ENCODE measurements at regions not wholly inside any gene's neighbourhood (a gene's known extent, or its start where the extent isn't known, plus 50 kb on each side); places are given as distances from the start of the nearest gene placed in this dataset.
"Not testable (repeated sequence)": the region's sequence is repeated elsewhere in the genome, so short reads cannot be mapped to it uniquely, and the experiment has no call there.

DNA sequence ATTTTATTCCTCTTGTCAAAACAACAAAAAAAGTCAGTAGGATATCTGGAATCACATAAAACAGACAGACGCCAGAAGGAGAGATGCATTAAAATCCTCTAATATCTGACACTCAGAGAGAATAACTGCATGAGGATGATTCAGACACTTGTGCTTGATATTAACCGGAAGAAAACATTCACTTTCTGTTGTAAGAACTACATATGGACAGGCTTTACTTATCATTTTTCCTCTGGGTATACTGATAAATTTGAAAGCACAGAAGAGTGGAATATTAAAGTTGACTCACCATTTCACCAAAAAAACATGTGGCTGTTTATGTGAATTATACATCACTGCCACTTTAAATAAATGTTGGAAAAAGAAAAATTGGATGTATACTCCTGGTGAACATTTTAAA, 589.1 kb upstream of the CDH2 start:
- no peak for DNase-seq
- ATAC-seq = no peak
- intact Hi-C loops (cut with DNase I, micrococcal nuclease) = no loop called here

DNA sequence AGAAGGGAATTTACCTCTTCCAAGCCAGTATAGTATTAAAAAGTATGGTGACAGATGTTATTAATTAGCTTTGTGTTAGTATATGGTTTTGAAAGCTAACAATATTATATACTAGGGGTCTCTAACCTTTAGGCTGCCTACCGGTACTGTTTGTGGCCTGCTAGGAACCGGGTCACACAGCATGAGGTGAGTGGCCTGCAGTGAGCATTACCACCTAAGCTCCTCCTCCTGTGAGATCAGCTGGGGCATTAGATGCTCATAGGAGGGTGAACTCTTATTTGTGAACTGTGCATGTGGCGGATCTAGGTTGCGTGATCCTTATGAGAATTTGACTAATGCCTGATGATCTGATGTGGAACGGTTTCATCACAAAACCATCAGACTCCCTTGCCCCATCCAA, 583.4 kb upstream of the CDH2 start:
- intact Hi-C loops (cut with DNase I, micrococcal nuclease) = no loop called here
- ATAC-seq = no peak

DNA sequence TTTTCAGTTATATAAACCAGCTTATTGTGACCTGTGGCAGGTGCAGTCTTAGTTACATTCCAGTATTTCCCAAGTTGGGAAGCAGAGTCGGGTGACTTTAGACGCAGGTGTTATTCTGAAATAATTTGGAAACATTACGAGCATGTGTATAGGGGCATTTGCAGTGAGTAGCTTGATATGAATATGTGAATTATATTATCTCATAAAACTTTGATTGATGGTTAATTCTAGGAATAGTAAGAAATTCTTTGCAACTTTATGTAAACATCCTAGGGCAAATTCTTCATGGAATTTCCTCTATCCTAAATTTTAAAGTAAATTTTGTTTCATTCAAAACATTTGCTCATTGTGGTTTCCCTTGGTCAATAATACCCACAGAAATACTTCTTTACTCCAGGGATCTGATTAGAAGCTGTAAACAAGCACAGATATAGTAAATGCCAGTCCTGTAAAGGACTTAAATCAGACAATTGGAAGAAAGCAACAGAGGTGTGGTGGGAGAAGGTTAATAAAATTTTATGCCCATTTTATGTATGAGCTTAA, 580.6 kb upstream of the CDH2 start:
- DNase-seq = no peak

More for the DNA sequence above, 583.4 kb upstream of the CDH2 start:
- no peak for DNase-seq

DNA sequence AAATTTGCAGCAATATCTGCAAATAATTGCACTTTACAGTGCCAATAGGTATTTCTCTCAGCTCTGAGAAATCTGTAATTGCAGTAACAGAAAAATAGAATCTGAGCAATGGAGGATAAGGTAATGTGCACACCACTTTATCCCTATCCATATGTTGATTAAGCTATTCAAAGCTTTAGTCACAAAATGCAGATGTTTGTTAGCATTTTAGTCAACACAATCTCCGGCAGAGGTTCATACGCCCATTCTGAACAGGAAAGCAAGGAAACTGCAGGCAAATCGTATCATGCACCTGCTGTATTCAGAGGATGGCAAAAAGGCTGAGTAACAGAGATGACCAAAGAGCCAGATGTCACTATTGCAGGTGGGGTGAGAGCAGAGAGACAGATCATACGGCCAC, 566.2 kb upstream of the CDH2 start:
- intact Hi-C loops (cut with DNase I, micrococcal nuclease) = no loop called here
- DNase-seq (no peak), ATAC-seq (no peak)

More for the DNA sequence above, 580.6 kb upstream of the CDH2 start:
- intact Hi-C loops (cut with DNase I, micrococcal nuclease) = no loop called here
- no peak for ATAC-seq

DNA sequence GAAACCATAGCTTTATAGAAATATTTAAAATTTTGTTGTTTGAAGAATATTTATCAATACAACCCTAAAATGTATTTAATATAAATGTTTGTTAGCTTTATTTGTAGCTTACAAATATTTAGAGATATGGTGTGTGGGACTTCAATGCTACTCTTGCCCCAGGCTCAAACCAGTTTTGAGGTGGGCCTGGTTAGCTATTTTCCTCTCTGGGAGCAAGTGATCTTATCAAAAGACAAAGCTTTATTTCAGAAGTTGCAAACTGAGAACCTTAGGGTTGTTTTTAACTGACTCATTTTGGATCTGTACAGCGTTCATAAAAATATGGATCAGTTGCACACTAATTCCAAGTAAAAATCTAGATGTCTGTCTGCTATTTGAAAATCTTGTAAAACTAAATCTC, 563.6 kb upstream of the CDH2 start:
- no peak for DNase-seq
- intact Hi-C loops (cut with DNase I, micrococcal nuclease) = no loop called here
- ATAC-seq = no peak

DNA sequence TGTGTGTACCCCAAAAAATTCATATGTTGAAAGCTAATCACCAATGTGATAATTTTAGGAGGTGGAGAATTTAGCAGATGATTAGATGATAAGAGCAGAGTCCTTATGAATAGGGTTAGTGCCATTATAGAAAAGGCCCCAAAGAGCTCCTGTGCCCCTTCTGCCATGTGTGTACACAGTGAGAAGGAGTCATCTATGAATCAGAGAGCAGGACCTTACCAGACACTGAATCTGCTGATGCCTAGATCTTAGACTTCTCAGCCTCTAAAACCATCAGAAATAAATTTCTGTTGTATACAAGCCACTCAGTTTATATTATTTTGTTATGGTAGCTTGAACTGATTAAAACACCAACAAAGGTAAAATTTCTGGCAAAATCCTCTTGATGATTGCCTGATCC, 560.0 kb upstream of the CDH2 start:
- intact Hi-C loops (cut with DNase I, micrococcal nuclease) = no loop called here
- ATAC-seq (no peak), DNase-seq (no peak)

DNA sequence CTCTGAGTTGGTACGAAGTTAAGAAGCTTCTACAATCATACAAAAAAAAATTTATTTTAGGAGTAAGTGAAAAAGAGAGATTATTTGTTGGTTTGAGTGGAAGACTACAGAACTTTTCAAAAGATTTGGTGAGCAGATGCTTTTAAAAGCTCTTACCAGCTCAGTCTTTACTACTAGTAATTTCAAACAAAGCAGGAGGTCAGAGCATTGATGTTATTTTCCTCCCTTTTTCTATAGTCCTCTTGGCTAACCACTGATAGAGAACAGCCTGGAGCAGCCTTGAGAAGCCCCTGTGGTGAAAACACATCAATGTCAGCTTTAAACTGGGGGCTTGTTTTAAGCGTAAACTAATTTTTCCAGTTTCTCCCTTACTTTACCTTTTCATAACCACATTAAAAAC, 559.3 kb upstream of the CDH2 start:
- ATAC-seq = no peak
- no peak for DNase-seq

DNA sequence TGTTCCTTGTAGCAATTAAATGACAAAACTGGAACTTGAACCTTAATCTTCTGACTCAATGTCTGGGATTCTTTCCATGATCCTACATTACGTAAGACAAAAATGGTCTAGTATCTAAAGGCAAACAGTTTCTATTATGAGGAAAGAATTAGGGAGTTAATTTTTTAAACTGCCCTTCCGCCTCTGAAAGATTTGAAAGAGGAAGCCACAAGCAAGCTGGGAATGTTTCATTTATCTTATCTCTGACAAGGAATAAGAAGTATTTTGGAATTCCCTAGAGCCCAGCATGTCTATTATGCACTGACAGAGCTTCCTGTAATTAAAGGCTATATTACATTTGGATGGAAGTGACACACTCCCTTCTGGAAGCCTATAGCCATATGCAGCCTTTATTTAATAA, 558.8 kb upstream of the CDH2 start:
- DNase-seq (no peak), ATAC-seq (no peak)
- intact Hi-C loops (cut with DNase I, micrococcal nuclease) = no loop called here

More for the DNA sequence above, 559.3 kb upstream of the CDH2 start:
- intact Hi-C loops (cut with DNase I, micrococcal nuclease) = no loop called here

DNA sequence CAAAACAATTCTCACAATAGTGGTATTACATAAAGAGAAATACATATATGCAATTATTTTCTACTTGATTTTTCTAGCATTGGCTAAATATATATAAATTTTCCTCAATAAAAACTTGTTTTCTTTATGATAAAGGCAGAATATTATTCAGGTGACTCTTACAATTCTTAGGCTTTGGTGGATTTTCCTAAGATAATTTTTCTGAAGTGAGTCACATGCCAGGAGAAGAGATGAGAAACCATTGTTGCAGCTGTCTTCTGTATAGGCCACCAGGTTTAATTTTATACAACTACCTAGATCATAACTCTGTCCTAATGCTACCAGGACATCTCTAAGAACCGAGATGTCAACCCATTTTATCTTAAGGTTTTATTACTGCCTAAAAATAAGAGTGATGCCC, 552.4 kb upstream of the CDH2 start:
- intact Hi-C loops (cut with DNase I, micrococcal nuclease) = no loop called here
- DNase-seq = no peak
- ATAC-seq = no peak

DNA sequence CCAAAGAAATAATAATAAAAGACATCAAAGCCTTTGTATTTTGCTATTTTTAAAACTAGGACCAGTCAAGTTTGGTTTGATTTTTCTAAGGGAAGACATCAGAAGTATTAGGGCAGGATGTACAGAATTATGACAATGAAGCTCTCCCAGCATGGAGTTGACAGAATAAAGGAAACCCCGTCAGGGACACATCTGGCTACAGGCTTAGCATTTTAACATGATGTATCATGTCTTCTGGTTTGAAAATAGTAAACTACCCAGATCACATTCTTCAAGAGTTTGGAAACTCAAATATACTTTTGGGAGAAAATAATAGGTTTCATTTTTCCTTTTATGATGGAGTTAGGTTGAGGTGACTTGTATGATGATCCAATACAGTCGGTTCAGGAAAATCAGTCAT, 552.0 kb upstream of the CDH2 start:
- intact Hi-C loops (cut with DNase I, micrococcal nuclease) = no loop called here
- ATAC-seq (no peak), DNase-seq (no peak)

DNA sequence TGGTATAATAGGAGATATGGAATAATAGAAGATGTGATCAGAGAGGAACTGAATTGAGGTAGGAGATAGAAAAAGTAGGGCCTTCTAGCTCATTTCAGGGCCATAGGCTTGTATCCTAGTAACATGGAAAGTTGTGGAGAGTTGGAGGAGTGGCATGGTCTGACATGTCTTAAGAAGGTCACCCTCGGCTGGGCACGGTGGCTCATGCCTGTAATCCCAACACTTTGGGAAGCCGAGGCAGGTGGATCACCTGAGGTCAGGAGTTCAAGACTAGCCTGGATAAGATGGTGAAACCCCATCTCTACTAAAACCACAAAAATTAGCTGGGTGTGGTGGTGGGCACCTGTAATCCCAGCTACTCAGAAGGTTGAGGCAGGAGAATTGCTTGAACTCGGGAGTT, 550.3 kb upstream of the CDH2 start:
- intact Hi-C loops (cut with DNase I, micrococcal nuclease); DNase-seq; ATAC-seq: not testable (repeated sequence)

DNA sequence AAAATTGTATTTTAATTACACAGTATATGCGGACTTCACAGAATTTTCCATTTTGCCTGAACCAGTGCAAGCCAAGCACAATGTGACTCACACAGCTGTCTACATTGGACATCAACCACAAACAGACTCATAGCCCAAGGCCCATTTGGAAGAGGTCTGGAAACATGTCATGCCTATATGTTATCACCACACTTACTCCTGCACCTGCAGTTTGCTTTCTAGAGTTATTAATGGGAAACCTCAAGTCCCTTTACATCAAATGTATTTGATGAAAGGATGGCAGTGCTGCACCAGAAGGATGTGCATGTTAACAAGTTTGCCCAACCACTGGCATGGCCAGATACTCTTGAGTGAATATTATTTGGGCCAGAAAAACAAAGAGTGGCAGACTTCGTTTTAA, 548.9 kb upstream of the CDH2 start:
- ATAC-seq (no peak), DNase-seq (no peak)
- intact Hi-C loops (cut with DNase I, micrococcal nuclease) = no loop called here

DNA sequence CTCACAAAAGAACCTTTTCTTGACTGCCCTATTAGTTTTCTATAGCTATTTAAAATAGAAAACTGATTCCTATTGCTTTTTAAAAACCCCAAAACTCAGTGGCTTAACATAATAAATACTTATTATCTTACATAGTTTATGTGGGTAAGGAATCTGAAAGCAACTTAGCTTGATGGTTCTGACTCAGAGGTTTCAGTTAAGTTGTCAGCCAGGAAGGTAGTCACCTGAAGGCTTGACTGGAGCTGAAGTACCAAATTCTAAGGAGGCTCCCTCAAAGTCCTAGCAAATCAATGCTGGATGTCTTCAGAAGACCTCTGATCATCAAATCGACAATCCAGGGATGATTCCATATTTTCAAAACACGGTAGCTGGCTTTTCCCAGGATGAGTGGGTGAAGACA, 546.6 kb upstream of the CDH2 start:
- intact Hi-C loops (cut with DNase I, micrococcal nuclease) = no loop called here
- DNase-seq (no peak), ATAC-seq (no peak)

DNA sequence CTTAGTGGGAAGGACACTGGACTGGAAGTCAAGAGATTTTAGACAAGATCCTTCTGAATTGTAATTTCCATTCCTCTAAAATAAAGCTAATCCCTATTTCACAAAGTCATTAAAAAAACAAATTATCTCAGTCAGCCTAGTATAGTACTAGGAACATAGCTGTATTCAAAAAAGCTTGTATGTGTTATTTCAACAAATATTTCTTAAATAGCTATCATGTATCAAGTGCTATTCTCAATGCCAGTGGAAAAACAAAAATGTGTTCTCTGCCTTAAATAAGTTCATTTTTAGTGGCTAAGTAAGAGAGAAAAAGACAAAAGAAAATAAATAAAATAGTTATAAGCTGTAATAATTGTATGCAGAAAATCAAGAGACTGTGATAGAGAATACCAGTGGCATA, 541.8 kb upstream of the CDH2 start:
- intact Hi-C loops (cut with DNase I, micrococcal nuclease) = no loop called here
- DNase-seq (no peak), ATAC-seq (no peak)

DNA sequence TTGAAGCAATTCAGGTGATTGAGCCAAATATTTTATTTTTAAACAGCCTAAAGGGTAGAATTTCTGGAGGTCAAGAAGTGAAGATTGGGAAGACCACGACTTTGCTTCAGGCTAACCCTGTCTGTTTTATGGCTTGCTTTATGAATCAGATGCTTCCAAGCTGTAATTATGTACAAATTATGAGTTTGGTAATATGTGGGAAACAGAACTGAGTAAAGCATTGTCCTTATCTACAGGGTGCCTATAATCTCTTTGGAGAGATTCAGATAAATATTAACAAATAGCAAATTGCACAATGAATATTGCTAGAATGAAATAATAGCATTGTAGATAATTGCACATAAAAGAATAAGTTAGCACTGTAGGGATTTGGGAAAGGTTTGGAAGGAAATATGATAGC, 539.4 kb upstream of the CDH2 start:
- intact Hi-C loops (cut with DNase I, micrococcal nuclease) = no loop called here
- DNase-seq = no peak

DNA sequence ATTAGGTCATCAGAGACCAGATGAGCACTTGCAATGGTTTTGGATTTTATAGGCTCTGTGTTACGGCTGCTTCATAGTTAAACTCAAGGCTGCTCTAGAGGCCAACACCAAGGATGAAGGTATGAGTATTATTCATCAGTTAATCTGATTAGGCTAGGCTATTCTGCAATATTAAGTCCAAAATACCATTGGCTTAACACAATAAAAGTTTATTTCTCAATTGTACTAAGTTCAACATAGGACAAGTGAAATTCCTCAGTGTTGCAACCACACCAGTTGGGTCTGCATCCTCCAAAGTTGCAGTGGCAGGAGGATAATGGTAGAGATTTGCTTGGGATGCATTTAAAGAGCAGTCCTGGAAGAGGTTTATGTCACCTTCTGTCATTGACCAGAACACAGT, 538.3 kb upstream of the CDH2 start:
- DNase-seq (no peak), ATAC-seq (no peak)
- intact Hi-C loops (cut with DNase I, micrococcal nuclease) = no loop called here

More for the DNA sequence above, 539.4 kb upstream of the CDH2 start:
- no peak for ATAC-seq

DNA sequence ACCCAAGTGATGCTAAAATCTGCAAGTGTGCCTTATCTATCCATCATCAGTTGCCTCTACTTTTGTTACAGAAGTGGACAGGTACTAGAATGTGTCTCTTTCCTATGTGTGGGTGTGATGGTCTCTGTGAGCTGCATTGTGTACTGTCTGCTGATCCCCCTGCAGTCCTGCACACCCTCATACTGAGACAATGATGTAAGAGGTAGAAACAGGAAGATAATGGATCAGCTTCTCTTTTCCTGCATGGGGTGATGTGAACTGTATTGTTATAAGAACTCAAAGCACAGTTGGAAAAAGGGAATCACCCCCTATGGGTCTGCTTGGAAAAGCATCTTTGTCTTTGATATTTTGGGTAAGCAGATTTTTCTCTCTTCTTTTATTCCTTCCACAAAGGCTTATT, 537.6 kb upstream of the CDH2 start:
- DNase-seq (no peak), ATAC-seq (no peak)
- intact Hi-C loops (cut with DNase I, micrococcal nuclease) = no loop called here

DNA sequence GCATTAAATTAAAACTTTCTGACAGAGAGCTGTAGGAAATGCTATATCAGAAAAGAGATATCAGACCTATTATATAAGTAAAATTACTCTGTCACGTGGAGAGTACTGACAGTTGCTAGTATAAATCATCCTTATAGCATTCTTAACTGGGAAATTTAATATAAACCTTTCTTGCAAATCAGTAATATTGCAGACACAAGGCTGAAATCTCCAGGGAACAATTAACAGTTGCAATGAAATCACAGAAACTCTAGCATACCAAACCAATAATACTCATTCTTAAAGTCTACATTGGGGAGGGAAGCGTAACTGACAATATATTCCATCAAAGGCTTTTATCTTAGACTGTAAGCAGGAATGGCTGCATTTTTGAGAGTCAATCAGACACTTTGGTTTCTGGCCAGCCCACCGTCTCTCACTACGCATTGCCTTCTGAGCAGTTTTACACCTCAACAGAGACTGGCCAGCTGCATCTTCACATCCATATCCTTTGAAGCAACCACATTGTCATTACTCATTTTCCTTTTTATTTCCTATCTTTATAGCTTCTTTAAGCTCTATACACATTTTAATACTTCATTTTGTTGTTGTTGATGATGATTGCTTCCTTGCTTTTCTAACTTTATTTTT, 536.0 kb upstream of the CDH2 start:
- DNase-seq = no peak
- intact Hi-C loops (cut with DNase I, micrococcal nuclease) = no loop called here
- no peak for ATAC-seq

DNA sequence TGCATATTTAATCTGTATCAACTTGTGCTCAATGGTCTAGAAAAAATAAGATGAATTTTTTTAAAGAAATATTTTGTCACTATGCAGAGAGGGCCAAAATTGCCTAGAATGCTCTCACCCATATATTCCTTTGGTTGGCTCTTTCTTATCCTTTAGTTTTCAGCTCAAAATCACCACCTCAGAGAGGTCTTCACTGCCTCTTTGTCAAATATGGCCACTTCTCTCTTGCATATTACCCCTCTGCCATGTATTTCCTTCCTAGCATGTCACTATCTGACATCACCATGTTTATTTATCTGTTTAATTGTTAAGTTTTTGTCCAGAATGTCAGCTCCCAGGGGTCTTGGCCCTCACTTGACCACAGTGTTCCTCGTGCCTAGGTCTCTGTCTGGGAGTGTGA, 535.2 kb upstream of the CDH2 start:
- ATAC-seq (no peak), DNase-seq (no peak)
- intact Hi-C loops (cut with DNase I, micrococcal nuclease) = no loop called here

DNA sequence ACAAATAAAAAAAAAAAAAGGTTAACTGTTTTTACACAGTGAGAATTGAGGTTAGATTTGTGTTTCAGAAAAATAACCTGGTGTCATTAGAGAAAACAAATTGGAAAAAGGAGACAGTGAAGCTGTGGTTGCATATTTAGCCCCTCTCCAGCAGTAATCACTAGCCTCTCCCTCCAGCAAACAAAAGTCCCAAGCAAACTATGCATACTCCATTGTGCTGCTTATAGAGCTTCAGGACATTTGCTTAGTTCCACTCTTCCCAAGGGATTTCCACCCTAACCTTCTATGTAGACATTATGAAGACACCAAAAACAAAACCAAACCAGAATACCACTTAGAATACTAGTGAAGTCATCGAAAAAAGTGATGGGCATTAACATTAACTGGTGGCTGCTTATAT, 534.2 kb upstream of the CDH2 start:
- intact Hi-C loops (cut with DNase I, micrococcal nuclease) = no loop called here
- ATAC-seq (no peak), DNase-seq (no peak)

DNA sequence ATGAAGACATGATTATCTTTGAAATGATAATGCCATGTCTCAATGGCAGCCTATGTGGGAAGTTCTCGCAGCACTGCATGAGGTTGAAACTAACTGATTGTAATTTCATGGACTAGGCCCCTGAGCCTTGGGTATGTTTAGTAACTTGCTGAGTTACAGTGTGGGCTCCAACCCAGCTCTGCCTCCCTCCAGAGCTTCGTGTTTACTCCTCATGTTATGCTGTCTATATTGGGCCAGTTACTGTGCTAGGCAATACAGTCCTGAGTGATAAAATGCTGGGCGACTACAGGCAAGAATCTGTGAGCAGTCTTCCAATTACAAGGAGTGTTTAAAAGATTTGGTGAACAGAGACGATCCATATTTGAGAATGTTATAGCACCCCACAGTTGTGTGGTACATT, 530.1 kb upstream of the CDH2 start:
- no peak for ATAC-seq
- intact Hi-C loops (cut with DNase I, micrococcal nuclease) = no loop called here
- DNase-seq = no peak

All from left colon (tissue), 2 donors.